ENCODE measurements at regions not wholly inside any gene's neighbourhood (a gene's known extent, or its start where the extent isn't known, plus 50 kb on each side); places are given as distances from the start of the nearest gene placed in this dataset.

DNA sequence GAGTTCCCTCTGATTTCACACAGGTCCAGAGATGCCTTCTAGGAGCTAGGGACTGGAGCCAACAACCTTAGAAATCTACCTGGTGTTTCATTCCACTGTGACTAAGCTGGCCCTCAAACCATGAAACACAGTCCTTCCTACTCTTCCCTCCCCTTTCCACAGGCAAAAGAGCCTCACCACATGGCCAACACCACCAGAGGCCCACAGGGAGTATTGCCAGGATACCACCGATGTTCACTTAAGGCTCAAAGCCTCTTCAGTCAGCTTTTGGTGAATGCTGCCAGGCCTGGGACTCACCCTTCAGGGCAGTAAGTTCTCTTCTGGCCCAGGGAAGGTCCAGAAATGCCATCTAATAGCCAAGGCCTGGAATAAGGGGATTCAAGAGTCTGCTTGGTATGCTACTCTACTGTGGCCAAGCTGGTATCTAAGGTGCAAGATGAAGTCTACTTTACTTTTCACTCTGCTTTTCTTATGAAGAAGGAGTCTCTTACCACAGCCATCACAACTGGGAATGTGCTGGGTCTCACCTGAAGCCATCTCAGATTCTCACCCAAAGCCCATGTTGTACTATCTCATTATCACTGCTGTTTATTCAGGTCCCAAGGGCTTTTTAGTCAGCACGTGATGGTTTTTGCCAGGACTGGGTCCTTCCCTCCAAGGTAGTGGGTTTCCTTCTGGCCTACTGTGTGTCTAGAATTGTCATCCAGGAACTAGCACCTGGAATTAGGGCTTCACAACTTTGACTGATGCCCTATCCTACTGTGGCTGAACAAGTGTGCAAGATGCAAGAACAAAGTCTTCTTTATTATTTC, 1018.4 kb downstream of the TAF11L14 start:
- TF ChIP-seq EZH2phosphoT487 (IDR thresholded peaks at IDR 0.05; ENCODE audit: insufficient read depth, low read depth), result no peak
- no peak for TF ChIP-seq EZH2 (IDR thresholded peaks at IDR 0.05; ENCODE audit: insufficient read depth, poor library complexity, severe bottlenecking)
